HG02970 (cell line): ENCODE measurements at regions not wholly inside any gene's neighbourhood (a gene's known extent, or its start where the extent isn't known, plus 50 kb on each side); places are given as distances from the start of the nearest gene placed in this dataset.

Experiments
- ATAC-seq: cut with Tn5 transposase; IDR thresholded peaks from one replicate; pipeline ENCODE4 v1.9.1; 2021; ENCODE audit warnings: mild to moderate bottlenecking, moderate library complexity, moderate number of reproducible peaks; ENCODE audit not compliant: unreplicated experiment, low FRiP score

DNA sequence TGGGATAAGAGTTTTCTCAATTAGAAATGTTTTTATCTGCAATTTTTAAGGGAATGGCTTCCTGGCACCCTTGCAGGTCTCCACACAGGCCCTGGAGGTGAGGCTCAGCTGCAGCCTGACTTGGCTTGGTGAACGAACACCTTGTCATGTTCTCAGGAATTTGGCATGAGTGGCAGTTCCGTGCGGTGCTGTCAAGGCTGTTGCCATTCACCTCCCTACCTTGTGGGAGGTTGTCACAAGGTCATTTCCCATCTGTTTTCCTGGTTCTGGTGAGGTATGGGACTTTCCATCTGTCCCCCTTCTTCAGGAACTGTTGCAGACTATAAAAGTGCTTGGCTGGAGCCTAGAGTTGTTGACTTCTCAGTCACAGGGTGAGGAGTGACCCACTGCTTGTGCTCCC lies 82.9 kb downstream of the ELOVL4 start:
- no peak for ATAC-seq

DNA sequence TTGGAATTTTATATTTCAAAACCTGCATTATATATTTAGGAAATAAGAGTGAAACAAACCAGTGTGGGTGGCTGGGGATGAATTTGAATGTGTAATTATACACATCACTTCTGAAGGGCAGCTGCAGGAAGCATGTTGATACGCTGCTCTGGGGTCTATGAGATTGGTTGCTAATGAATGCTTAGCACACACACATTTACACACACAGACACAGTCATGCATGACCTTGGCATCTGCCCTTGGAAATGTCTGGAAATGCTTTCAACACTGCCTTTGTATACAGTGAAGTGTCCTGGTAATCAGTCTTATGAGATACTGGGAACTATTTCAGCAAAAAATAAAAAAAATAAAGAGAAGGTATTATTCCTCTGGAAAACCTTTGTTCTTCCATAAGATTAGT lies 83.4 kb downstream of the ELOVL4 start:
- ATAC-seq, result no peak

DNA sequence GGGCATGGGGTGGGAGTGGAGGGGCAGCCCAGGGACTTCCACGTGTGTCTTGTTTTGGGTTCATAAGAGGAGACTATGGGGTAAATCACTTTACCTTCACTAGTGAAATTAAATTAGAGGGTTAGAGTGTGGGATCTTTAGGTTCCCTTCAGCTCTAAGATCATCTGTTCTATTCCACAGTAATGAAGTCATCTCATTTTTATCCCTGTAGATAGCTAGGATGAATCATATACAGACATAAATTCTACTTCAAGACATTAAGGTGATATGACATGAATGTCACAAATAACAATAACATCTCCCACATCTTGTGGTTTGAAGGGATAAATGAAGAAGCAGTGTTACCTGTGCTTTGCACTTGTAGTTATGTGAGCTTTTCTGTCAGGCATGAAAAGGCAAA lies 83.8 kb downstream of the ELOVL4 start:
- no peak for ATAC-seq

DNA sequence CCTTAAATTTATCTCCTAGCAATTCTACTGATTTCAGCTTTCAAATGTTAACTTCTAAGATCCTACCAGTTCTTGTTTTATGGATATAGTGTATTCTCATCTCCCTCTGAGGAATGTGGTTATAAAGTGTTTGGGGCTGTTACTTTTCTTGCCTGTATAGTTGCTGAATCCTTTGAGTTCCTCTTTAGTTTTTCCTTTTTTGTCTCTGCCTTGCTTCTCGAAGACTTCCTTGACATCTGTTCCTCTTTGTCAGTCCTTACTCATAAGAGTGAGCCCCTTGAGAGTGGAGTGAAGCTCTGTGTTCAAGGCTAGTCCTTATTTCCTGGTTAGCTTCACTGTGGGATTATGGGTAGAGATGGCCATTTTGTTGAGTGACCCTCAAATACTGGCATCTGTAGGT lies 84.6 kb downstream of the ELOVL4 start:
- no peak for ATAC-seq

DNA sequence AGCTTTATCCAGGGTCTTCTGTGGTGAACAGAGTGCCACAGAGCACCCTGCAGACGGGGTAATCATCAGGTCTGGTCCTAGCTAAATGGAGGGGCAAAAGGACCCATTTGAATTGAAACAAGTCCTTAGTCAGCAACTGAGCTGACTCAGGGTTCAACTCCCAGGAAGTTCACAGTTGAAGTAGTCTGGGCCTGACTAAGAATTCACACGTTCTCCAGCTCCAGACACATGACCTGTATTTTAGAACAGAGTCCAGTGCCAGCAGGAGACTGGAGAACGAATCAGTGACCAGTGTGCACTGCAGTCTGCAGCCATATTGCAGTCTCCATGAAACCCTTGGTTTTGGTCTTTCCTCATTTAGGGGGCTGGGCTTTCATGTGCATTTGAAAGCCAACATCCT lies 85.2 kb downstream of the ELOVL4 start:
- no peak for ATAC-seq

DNA sequence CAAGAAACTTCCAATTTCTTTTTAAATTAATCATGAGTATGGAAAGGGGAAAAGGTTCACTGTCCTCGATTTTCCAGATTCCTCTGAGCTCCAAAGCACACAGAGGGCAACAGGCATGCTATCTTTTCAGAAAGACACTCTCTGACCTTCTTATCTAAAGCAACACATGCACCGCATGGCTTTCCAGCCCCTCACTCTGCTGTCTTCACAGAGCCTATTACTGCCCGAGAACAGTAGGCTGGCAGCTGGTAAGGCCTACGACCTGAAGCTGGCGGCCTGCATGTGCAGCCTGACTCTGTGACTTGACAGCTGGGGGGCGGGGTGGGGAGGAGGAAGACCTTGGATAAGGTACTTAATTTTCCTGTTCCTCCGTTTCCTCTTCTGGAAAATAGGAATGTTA lies 86.3 kb downstream of the ELOVL4 start:
- no peak for ATAC-seq

DNA sequence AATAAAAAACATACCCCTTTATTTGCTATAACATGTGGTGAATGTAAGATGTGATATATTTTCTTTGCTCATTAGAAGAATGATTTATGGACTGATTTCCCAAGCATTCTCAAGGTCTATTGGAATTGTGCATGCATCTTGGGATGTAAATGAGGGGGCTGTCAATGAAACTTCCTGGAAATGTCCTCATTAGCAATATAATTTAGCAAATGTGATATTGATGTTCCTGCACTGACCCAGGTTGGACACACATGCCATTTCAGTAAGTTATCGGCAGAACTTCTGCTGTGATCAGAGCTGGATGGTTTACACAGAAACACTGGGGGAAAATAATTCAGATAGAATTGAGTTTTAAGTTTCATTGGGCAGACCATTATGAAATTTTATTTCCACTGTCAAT lies 99.9 kb downstream of the ELOVL4 start:
- no peak for ATAC-seq

DNA sequence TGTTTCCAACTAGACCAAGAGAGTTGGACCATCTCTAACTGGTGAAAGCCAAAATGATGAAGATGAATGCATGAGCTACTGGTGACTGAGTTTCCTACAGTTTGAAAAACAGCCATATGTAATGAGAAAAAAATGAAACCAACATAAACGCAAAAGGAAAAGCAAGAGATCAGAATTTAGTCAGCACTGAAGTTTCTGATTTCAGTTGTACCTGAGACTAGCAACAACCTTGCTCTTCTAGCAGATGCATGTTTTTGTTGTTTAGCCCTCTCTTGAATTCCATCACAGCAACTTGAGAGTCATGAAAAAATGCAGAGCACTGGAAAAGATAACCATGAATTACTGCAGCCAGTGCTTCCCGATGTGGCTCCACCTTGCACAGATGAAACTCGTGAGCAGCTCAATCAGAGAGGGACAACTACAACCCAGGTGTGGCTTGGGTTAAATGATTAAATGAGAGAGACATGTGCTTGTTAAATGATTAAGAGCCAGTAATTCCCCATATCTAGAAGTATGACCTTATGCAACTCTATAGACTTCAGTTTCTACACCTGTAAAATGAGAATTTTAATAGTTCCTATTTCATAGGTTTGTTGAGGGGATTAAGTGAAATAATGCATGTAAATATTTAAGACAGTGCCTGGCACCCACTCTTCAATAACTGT lies 104.8 kb downstream of the ELOVL4 start:
- peak; percentile 68 for ATAC-seq

DNA sequence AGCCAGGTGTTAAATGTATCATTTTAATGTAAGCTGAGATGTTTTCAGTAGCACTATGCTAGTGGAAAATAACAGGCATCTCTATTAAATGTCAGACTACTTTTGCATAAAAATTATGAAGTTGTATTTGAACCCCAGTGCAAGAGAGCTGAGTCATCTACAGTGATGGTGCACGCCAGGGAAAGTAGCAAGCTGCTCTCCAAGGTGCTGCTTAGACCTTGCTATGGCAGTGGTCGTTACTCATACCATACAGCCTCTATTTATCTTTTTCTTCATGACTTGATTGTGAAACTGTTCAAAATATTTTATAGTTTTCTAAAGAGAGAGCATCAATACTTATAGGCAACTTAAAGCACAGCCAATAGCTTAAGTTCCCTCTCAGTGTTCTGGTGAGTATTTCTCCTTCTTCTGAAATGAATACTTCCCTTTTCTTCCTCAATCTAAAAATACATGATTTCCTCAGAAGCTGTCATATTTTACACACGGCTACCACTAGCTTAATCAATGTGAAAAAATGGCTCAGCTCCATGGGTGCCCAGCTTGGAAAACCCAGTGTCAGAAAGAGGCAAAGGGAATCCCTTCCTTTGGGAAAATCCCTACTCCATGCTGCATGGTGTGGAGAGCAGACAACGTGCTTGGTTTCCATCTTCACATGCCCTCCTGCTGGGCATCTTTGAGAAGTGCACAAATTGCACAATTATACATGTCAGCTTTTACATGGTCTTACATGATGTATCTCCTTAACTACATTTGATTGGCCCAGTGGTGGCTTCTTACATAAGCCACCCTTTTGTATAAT lies 105.6 kb downstream of the ELOVL4 start:
- ATAC-seq, result peak; percentile 37

DNA sequence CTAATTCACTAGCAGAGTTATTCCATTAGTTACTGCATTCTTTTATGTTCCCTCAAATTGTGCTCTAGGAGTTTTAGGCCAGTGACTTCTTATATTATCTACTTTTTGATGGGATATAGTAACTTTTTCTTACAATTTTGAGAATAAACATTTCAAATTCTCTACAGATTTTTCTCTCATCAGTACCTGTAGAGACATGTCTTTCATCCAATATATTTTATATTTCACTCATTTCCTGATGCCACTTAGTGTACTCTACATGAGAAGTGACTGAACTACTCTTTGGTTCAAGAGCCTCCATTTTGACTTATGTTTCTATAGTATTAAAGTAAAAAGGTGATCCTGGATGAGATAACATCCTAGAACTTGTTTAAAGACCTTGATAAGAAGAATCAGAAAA lies 108.5 kb downstream of the ELOVL4 start:
- ATAC-seq, result no peak

DNA sequence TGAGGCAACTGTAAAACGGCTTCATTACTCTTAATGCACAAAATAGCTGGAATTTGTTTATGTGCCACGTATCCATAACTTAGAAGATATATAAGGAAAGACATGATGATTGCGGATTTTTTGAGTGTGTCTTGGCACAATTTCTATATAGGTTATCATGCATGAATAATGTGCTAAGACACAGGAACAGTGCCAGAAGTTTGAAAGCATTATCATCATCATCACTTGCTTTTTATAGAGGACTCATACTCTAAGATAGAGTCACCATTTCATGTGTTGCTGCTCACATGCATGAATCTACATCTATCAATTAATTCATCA lies 113.4 kb downstream of the ELOVL4 start:
- no peak for ATAC-seq

DNA sequence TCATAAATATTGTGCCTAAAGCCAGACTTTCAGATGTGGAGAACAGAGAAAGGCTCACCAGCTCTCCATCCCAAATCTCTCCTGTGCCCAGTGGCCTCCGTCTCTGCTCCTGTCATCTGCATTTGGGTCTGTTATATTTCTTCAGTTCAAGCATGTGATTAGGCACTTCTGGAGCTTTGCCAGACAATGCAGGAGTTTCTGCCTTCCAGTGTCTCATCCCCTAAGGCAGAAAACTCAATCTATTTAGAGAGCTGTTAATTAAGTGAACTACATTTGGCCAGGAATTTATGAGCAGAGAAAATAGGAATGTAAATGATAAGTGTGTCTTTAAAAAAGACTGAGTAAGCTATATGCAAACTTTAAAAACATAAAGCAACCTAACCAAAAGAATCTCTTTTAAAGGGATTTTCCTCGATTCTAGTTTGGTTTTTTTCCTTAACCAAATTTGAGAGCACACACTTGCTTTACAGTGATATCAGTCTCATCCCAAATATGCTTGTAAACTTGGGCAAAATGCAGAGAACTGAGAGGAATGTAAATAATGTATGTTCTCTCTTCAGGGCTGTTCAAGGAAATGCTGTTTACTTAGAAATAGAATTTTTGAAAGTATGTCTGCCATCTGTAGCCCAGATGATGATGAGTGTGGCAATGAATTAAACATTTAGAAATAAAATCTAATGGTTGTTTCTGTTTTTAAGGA lies 113.9 kb downstream of the ELOVL4 start:
- ATAC-seq, result no peak

DNA sequence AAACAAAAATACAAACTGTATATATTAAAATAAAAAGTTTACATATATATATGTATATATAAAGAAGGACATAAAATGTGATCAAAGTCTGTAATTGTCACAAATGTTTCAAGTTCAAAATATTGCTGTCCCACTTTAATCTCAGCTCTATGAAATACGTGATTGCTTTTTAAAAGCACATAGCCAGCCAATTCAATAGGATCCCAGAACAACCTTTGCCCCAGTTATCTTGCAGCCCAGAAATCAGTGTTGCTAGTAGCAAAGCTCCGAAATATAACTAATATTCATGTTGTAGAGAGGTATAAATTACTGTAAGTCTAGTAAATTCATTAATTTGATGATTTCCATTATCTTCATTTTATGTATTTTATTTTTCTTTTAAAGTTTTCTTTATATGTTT lies 114.6 kb downstream of the ELOVL4 start:
- no peak for ATAC-seq

DNA sequence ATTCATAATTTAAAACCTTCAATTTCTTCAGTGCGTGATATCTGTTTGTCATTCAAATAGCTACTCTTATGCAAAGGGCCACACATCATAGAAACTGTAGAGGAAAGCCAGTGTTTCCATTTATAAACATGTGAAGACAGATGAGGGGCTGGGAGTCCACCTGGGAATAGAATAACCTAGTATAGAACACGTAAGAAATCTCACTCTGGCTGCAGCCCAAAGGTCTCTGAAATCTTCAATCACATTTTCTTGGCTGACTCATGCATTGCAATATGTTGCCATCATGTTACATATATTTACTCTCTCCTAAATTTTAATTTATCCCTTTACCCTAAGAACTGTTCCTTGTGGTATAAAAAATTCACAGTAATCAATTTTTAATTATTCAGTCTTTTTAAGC lies 123.2 kb downstream of the ELOVL4 start:
- ATAC-seq, result no peak

DNA sequence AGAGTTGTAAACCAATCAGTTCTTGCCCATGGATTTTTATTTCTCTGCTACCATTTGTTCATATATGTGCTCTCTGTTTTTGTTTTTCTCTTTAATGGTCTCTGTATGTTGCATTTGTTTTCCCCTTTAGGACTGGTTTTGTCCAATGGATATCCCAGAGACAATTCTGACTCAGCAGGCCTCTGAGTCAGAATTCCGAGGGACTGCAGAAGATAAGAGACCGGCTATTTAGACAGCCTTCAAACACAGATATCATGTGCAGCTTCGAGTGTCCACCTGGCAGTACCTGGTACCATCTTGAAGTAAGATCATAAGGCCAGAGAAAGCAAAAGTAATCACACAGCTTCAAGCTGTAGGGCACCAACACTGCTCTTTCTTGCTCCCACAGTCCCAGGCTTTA lies 125.5 kb downstream of the ELOVL4 start:
- ATAC-seq, result no peak

DNA sequence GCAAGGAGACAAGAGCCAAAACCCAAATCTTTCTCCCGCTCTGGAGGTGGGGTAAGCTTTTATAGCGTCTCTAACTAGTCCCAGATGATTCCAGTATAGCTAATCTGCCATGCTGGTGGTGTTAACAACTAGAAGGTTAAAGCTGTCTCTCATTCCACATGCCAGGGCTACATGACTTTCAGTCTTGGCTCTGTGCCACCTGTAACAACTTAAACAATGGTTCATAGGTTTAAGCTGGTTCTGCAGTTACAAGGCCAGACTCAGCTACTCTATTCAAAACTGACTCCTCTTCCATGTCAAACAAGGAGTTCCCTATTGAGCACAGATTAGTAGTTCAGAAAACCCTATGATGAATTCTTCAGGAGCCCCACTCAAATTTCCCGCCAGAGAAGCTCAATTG lies 128.9 kb downstream of the ELOVL4 start:
- ATAC-seq, result no peak

DNA sequence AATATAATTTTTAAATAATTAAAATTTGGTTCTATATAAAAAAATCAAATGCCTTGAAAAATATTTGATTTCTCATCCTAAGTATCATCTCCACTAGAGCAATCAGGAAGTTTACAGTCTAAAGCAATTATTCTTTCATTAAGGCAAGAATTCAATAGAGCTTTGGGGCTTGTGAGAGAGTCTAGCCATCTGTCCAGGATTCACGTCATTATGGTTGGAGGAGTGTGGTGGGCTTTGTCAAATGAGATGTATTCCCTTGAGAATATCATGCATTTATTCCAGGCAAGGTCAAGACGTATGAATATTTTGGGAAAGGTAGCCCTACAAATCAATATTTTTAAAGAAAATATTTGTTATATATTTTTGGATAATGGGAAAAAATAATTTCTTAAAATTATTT lies 132.4 kb downstream of the ELOVL4 start:
- no peak for ATAC-seq

DNA sequence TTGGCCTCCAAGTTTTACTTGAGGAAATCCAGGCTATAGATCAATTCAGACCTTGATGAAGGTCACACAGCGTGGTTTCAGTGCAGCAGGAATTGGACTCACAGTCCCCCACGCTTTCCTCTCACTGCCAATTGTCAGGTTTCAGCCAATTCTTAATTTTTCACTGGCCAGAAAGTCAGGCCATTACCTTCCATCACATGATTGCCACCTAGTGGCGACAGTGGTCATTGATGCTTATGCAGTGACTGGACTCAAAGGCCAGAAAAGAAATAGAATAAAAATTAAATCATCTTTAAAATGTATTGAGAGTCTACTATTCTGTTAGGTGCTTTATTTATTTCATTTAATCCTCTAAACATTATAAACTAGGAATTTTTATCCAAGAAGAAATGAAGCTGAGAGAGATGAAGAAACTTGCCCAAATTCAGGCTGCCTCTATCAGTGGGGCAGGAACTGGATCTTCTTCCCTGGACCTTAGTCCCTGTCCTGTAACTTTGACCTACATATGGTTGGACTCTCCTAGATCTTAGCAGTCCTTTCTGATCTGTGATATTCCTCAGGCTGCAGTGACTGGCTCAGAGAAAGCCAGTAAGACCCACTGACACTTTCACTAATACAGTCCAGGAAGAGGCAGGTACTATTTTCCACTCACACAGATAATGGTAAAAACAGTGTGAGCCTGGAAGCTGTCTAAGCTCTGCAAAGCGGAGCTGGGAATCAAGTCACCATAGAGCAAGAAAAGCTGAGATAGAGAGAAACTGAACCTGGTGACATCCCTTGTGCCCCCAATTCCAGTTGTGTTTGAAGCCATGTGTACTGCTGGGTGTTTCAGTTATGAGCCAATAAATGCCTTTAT lies 133.3 kb downstream of the ELOVL4 start:
- ATAC-seq, result peak; percentile 96

DNA sequence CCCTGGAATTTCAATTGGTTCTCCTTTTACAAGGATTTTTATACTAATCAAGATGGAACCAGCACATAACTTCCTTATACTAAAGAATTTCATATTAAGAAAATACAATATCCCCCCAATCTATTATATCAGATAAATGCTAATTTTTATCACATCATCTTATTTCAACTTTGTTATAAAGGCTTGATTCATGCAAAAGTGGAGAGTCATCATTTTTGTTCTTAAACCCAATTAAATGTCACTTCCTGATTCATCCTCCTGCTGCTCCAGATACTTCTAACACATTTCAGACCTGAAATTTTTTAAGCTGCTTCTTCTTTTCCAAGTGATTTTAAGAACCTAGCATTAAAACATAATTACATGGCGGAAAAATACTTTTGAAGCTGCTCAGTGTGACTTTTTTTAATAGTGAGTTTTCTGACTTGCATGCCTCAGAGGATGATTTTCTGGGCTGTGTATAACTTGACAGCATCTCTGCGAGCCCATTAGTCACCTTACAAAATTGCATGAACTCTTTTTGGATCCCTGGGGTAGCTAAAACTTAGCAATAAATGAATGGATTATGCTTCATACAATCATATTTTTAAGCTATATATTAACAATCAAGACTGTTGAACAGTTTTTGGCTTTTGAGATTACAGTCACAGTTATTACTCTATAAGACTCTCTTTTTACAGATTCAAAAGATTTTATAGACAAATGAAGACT lies 134.1 kb downstream of the ELOVL4 start:
- no peak for ATAC-seq

DNA sequence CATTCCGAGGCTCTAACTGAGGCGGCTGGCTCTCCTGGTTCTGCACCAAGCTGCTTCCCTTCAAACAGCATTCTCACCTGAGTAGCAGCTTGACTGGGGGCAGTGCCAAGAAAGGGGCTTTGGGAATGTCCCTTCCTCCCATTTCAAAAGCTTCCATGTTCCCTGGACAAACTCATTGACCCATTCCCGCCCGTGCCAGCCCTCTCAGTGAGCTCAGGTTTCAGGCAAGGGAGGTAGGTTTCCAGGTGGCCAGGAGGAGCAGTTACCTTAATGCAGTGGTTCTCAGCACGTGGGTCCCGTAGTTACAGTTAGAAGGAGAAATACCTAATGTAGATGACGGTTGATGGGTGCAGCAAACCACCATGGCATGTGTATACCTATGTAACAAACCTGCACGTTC lies 135.2 kb downstream of the ELOVL4 start:
- no peak for ATAC-seq
